ENCODE measurements at regions not wholly inside any gene's neighbourhood (a gene's known extent, or its start where the extent isn't known, plus 50 kb on each side); places are given as distances from the start of the nearest gene placed in this dataset.
"Not testable (repeated sequence)": the region's sequence is repeated elsewhere in the genome, so short reads cannot be mapped to it uniquely, and the experiment has no call there.

- DNase-seq (ENCODE audit: extremely low spot score) = no peak
- CTCF ChIA-PET = no interaction called here
- TF ChIP-seq TARDBP (IDR thresholded peaks at IDR 0.05) (no peak), HDGF (IDR thresholded peaks at IDR 0.05; ENCODE audit: borderline replicate concordance) (no peak), BHLHE40 (IDR thresholded peaks at IDR 0.05; ENCODE audit: borderline replicate concordance) (no peak), ARNT (IDR thresholded peaks at IDR 0.05) (no peak), SP1 (IDR thresholded peaks at IDR 0.05) (no peak), SUZ12 (IDR thresholded peaks at IDR 0.05) (no peak), ELF4 (IDR thresholded peaks at IDR 0.05) (no peak)
- POLR2A ChIA-PET = no interaction called here
Measured at GRCh38 chr4:187389420-187389819, 606.2 kb upstream of the ZFP42 start.

- ChIA-PET CTCF (no interaction called here), POLR2A (no interaction called here)
- no peak for TF ChIP-seq L3MBTL2 (conservative IDR thresholded peaks at IDR 0.05)
- no peak for TF ChIP-seq FOXM1 (IDR thresholded peaks at IDR 0.05; ENCODE audit: borderline replicate concordance)
- no peak for TF ChIP-seq CTBP1 (IDR thresholded peaks at IDR 0.05; ENCODE audit: borderline replicate concordance)
- TF ChIP-seq HDGF (IDR thresholded peaks at IDR 0.05; ENCODE audit: borderline replicate concordance) = no peak
- no peak for TF ChIP-seq FOXK2 (IDR thresholded peaks at IDR 0.05)
- TF ChIP-seq LEF1 (IDR thresholded peaks at IDR 0.05; ENCODE audit: borderline replicate concordance) = no peak
- no peak for TF ChIP-seq BHLHE40 (IDR thresholded peaks at IDR 0.05; ENCODE audit: borderline replicate concordance)
- DNase-seq (ENCODE audit: extremely low spot score) = no peak
Measured at GRCh38 chr4:187390646-187391045, 604.9 kb upstream of the ZFP42 start.

GRCh38 chr4:187393531-187394344 lies 601.8 kb upstream of the ZFP42 start:
- TF ChIP-seq BHLHE40 (IDR thresholded peaks at IDR 0.05; ENCODE audit: borderline replicate concordance) (no peak), ZNF384 (IDR thresholded peaks at IDR 0.05) (no peak), PKNOX1 (IDR thresholded peaks at IDR 0.05) (no peak), L3MBTL2 (conservative IDR thresholded peaks at IDR 0.05) (no peak), CTBP1 (IDR thresholded peaks at IDR 0.05; ENCODE audit: borderline replicate concordance) (no peak), HDGF (IDR thresholded peaks at IDR 0.05; ENCODE audit: borderline replicate concordance) (no peak), ARNT (IDR thresholded peaks at IDR 0.05) (no peak)
- CTCF ChIA-PET = no interaction called here
- no peak for DNase-seq (ENCODE audit: extremely low spot score)
- POLR2A ChIA-PET = no interaction called here

- no peak for TF ChIP-seq ARNT (IDR thresholded peaks at IDR 0.05)
- TF ChIP-seq HDGF (IDR thresholded peaks at IDR 0.05; ENCODE audit: borderline replicate concordance) = no peak
- TF ChIP-seq NFRKB (IDR thresholded peaks at IDR 0.05) = no peak
- TF ChIP-seq SP1 (IDR thresholded peaks at IDR 0.05) = no peak
- TF ChIP-seq FOXK2 (IDR thresholded peaks at IDR 0.05) = no peak
- TF ChIP-seq TARDBP (IDR thresholded peaks at IDR 0.05) = no peak
- TF ChIP-seq PKNOX1 (IDR thresholded peaks at IDR 0.05) = no peak
- no peak for TF ChIP-seq BHLHE40 (IDR thresholded peaks at IDR 0.05; ENCODE audit: borderline replicate concordance)
- no peak for TF ChIP-seq ELF4 (IDR thresholded peaks at IDR 0.05)
- no peak for TF ChIP-seq ZNF384 (IDR thresholded peaks at IDR 0.05)
- no peak for TF ChIP-seq FOXA1 (IDR thresholded peaks at IDR 0.05)
- no peak for TF ChIP-seq L3MBTL2 (conservative IDR thresholded peaks at IDR 0.05)
- no peak for TF ChIP-seq FOXM1 (IDR thresholded peaks at IDR 0.05; ENCODE audit: borderline replicate concordance)
- TF ChIP-seq CTBP1 (IDR thresholded peaks at IDR 0.05; ENCODE audit: borderline replicate concordance) = no peak
- CTCF ChIA-PET = no interaction called here
Measured at GRCh38 chr4:187396106-187396505, 599.5 kb upstream of the ZFP42 start.

GRCh38 chr4:187408447-187408846 lies 587.1 kb upstream of the ZFP42 start:
- DNase-seq (ENCODE audit: extremely low spot score); CTCF ChIA-PET; POLR2A ChIA-PET: not testable (repeated sequence)

More at GRCh38 chr4:187396106-187396505, 599.5 kb upstream of the ZFP42 start:
- POLR2A ChIA-PET = no interaction called here
- DNase-seq (ENCODE audit: extremely low spot score) = no peak

- TF ChIP-seq L3MBTL2 (conservative IDR thresholded peaks at IDR 0.05) (no peak), BHLHE40 (IDR thresholded peaks at IDR 0.05; ENCODE audit: borderline replicate concordance) (no peak), HDGF (IDR thresholded peaks at IDR 0.05; ENCODE audit: borderline replicate concordance) (no peak), SUZ12 (IDR thresholded peaks at IDR 0.05) (no peak), ZNF384 (IDR thresholded peaks at IDR 0.05) (no peak), CTBP1 (IDR thresholded peaks at IDR 0.05; ENCODE audit: borderline replicate concordance) (no peak)
- DNase-seq (ENCODE audit: extremely low spot score) = no peak
- ChIA-PET POLR2A (no interaction called here), CTCF (no interaction called here)
Measured at GRCh38 chr4:187413564-187414358, 581.8 kb upstream of the ZFP42 start.

GRCh38 chr4:187414716-187415115 lies 580.9 kb upstream of the ZFP42 start:
- TF ChIP-seq L3MBTL2 (conservative IDR thresholded peaks at IDR 0.05) (no peak), BHLHE40 (IDR thresholded peaks at IDR 0.05; ENCODE audit: borderline replicate concordance) (no peak), HDGF (IDR thresholded peaks at IDR 0.05; ENCODE audit: borderline replicate concordance) (no peak), SUZ12 (IDR thresholded peaks at IDR 0.05) (no peak), FOXA1 (IDR thresholded peaks at IDR 0.05) (no peak), FOXM1 (IDR thresholded peaks at IDR 0.05; ENCODE audit: borderline replicate concordance) (no peak)
- ChIA-PET CTCF (no interaction called here), POLR2A (no interaction called here)
- DNase-seq (ENCODE audit: extremely low spot score) = no peak
